OCI-LY3 (cell line): ENCODE measurements at regions not wholly inside any gene's neighbourhood (a gene's known extent, or its start where the extent isn't known, plus 50 kb on each side); places are given as distances from the start of the nearest gene placed in this dataset.
A peak's percentile ranks its signal among the peaks of the same experiment; 100 is the strongest.

ENCODE experiments used
- H2AFZ ChIP-seq: fragments of 200-600, 300-600 bp; shearing (Covaris generic); 2 replicates; pipeline ENCODE4 v1.6.0; 2014; ENCODE audit warnings: antibody characterized with exemption, low read depth, low read length
- H3K27ac ChIP-seq: fragments of 200-600, 300-600 bp; sonication (generic); 2 replicates; pipeline ENCODE4 v1.5.1; 2014; ENCODE audit warnings: mild to moderate bottlenecking, low read length, moderate library complexity, mixed read lengths
- H3K27me3 ChIP-seq: fragments of 200-600, 300-600 bp; sonication (generic); 2 replicates; pipeline ENCODE4 v1.6.1; 2014; ENCODE audit warnings: low read depth, low read length, mixed read lengths
- H3K36me3 ChIP-seq: fragments of 200-600, 300-600 bp; sonication (generic); replicated peaks from 2 replicates; pipeline ENCODE3; 2014; ENCODE audit warnings: low read depth, low read length, mixed read lengths
- H3K4me1 ChIP-seq: fragments of 300-600, 200-600 bp; sonication (generic); 2 replicates; pipeline ENCODE4 v1.6.1; 2014; ENCODE audit warnings: low read length, mixed read lengths
- H3K4me2 ChIP-seq: fragments of 200-600, 300-600 bp; sonication (generic); 2 replicates; pipeline ENCODE4 v1.6.1; 2014; ENCODE audit warnings: low read length, mixed read lengths
- H3K4me3 ChIP-seq: fragments of 300-600, 200-600 bp; sonication (generic); 2 replicates; pipeline ENCODE4 v1.5.1; 2014; ENCODE audit warnings: antibody characterized with exemption, mild to moderate bottlenecking, low read length, moderate library complexity
- H3K79me2 ChIP-seq: fragments of 300-600, 200-600 bp; shearing (Covaris generic); 2 replicates; pipeline ENCODE4 v1.6.1; 2014; ENCODE audit warnings: mild to moderate bottlenecking, low read length, mixed read lengths
- H3K9ac ChIP-seq: fragments of 300-600, 200-600 bp; shearing (Covaris generic); 2 replicates; pipeline ENCODE4 v1.6.0; 2014; ENCODE audit warnings: mild to moderate bottlenecking, low read length, moderate library complexity
- H3K9me3 ChIP-seq: fragments of 200-600, 300-600 bp; shearing (Covaris generic); 2 replicates; pipeline ENCODE4 v1.6.1; 2014; ENCODE audit warnings: low read length, mixed read lengths; ENCODE audit not compliant: insufficient read depth
- H4K20me1 ChIP-seq: fragments of 200-600, 300-600 bp; sonication (generic); 2 replicates; pipeline ENCODE4 v1.6.1; 2016; ENCODE audit warnings: low read length, mixed read lengths; ENCODE audit not compliant: insufficient read depth
- CTCF ChIP-seq: fragments of 200-600, 300-600 bp; sonication (generic); IDR thresholded peaks from 2 replicates; pipeline ENCODE4 v1.5.1; 2014; ENCODE audit warnings: antibody characterized with exemption, low read length, low read depth
- EZH2phosphoT487 ChIP-seq: fragments of 200-600 bp; shearing (Covaris generic); IDR thresholded peaks from 2 replicates; pipeline ENCODE4 v1.6.1; 2018; ENCODE audit warnings: antibody characterized with exemption, mixed run types, low read depth

GRCh38 chr6:27760464-27760863 lies 151.7 kb downstream of the OR2B2 start:
- Histone ChIP-seq H3K4me3 (no peak overlapping the region), H3K4me1 (peaks cover 9% of the 10 kb centered on the region), H2AFZ (peak overlapping the region; percentile 83), H3K27me3 (no peaks in the 10 kb centered on the region), H3K4me2 (no peak overlapping the region), H3K9ac (no peak overlapping the region), H3K79me2 (no peaks in the 10 kb centered on the region), H4K20me1 (no peaks in the 10 kb centered on the region), H3K27ac (no peak overlapping the region), H3K36me3 (no peaks in the 10 kb centered on the region), H3K9me3 (no peaks in the 10 kb centered on the region)
- TF ChIP-seq CTCF (no peak), EZH2phosphoT487 (no peak)

- Histone ChIP-seq H4K20me1 (no peaks in the 10 kb centered on the region), H3K9ac (no peak overlapping the region), H3K9me3 (no peaks in the 10 kb centered on the region), H3K36me3 (no peaks in the 10 kb centered on the region), H3K27ac (no peak overlapping the region), H3K79me2 (no peaks in the 10 kb centered on the region), H2AFZ (peak overlapping the region; percentile 83), H3K4me1 (peaks cover 11% of the 10 kb centered on the region), H3K27me3 (no peaks in the 10 kb centered on the region), H3K4me2 (peak overlapping the region; percentile 14; the same call in 1 of the 2 replicates), H3K4me3 (no peak overlapping the region)
- TF ChIP-seq CTCF (no peak), EZH2phosphoT487 (no peak)
Measured at GRCh38 chr6:27759930-27760329, 152.3 kb downstream of the OR2B2 start.

- no peak overlapping the region for H3K9ac ChIP-seq
- H3K79me2 ChIP-seq = no peaks in the 10 kb centered on the region
- no peaks in the 10 kb centered on the region for H3K36me3 ChIP-seq
Measured at GRCh38 chr6:27758491-27758890, 153.7 kb downstream of the OR2B2 start.

GRCh38 chr6:27757307-27757706 lies 154.9 kb downstream of the OR2B2 start:
- no peak overlapping the region for H2AFZ ChIP-seq
- H4K20me1 ChIP-seq = no peaks in the 10 kb centered on the region
- no peaks in the 10 kb centered on the region for H3K27me3 ChIP-seq
- peaks cover 18% of the 10 kb centered on the region for H3K4me1 ChIP-seq
- no peak overlapping the region for H3K4me2 ChIP-seq
- no peaks in the 10 kb centered on the region for H3K9me3 ChIP-seq
- H3K36me3 ChIP-seq = no peaks in the 10 kb centered on the region
- no peaks in the 10 kb centered on the region for H3K79me2 ChIP-seq
- no peak overlapping the region for H3K27ac ChIP-seq
- TF ChIP-seq EZH2phosphoT487 (no peak), CTCF (no peak)
- H3K9ac ChIP-seq = no peak overlapping the region
- no peak overlapping the region for H3K4me3 ChIP-seq

More at GRCh38 chr6:27758491-27758890, 153.7 kb downstream of the OR2B2 start:
- H3K9me3 ChIP-seq = no peaks in the 10 kb centered on the region
- no peak for TF ChIP-seq CTCF
- TF ChIP-seq EZH2phosphoT487 = no peak
- H4K20me1 ChIP-seq = no peaks in the 10 kb centered on the region
- H3K27me3 ChIP-seq = no peaks in the 10 kb centered on the region
- peaks cover 18% of the 10 kb centered on the region for H3K4me1 ChIP-seq
- no peak overlapping the region for H2AFZ ChIP-seq
- no peak overlapping the region for H3K4me3 ChIP-seq
- no peak overlapping the region for H3K27ac ChIP-seq
- no peak overlapping the region for H3K4me2 ChIP-seq
